CD4-positive, alpha-beta T cell treated with Interleukin-1 beta for 1 hour (primary cell): ENCODE measurements at regions not wholly inside any gene's neighbourhood (a gene's known extent, or its start where the extent isn't known, plus 50 kb on each side); places are given as distances from the start of the nearest gene placed in this dataset.

ENCODE experiments used
- DNase-seq, 2 donors: peaks; one replicate each; pipeline ENCODE4 v3.0.0-alpha.2; 2020 to 2022

DNA sequence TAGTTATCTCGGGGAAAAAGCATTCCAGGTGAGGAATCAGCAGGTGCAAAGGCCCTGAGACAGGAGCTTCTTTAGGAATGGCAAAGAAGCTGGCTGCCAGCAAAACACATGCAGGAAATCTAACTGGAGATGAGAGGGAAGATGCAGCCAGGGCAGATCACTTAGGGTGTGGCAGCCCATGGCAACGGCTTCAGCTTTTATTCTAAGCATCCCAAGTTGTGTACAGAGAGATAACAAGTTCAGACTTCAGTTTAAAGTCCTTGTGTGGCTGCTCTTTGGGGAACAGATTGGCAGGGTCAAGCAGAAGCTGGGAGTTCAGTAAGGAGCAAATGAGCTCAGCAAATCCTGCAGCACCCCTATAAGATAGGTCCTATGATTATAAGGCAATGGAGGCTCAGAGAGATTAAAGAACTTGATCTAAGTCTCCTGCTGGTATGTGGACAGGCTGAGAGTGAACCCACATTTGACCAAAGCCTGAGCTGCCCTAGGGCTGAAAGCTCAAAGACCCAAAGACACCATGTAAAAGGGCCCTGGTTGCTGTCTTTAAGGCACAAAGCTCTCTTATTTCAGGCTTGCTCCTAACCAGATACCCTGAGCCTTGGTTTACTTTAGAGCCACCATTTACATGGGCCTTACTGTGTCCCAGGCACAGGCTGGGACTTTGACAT is 466.8 kb downstream of the SOX6 start:
- no peak for DNase-seq

DNA sequence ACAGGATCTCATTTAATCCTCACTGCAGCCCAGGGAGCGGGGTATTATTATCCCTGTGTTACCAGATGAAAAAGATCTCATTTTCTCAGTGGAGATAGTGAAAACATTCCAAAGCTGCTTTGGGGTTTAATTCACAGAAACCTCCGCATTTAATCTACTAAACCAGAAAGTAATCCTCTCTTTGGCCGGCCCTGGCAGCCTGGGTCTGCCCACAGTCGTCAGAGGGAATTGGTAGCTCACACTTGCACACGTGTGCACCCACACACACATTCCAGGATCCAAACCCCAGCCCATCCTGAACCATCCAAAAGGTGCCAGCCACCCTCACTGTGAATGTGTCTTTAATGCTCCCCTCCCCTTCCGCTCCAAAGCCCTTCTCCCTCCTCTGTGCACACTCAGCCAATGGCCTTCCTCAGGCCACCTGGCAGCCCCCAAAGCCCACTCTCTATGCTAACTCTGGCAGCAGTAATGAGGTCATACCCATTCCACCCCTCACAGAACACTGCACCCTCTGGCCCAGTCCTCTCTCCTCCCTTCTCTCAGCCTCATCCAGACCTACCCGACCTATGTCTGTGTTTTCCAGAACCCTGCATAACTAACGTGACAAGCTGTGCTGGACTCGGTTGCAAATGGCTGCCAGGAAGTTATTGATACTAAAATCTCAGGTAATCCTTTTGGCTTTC is 466.2 kb downstream of the SOX6 start:
- DNase-seq, result no peak

DNA sequence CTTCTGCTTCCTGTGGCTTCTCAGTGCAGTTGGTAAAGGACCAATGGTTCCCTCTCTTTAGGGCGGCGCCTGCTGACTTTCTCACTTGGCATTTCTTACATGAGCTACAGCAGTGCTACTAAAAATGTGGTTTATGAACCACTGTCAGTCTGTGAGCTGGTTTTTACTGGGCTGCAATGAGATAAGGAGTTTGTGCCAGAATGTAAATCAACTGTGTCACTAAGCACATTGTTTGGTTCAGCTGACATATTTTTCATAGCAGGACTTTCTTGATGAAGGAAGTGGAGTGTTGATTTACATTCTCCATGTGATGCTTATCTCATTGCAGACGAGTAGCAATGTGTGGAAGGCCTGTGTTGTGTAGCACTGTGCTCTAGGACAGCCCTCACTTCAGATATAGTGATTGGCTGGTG is 463.3 kb downstream of the SOX6 start:
- no peak for DNase-seq

DNA sequence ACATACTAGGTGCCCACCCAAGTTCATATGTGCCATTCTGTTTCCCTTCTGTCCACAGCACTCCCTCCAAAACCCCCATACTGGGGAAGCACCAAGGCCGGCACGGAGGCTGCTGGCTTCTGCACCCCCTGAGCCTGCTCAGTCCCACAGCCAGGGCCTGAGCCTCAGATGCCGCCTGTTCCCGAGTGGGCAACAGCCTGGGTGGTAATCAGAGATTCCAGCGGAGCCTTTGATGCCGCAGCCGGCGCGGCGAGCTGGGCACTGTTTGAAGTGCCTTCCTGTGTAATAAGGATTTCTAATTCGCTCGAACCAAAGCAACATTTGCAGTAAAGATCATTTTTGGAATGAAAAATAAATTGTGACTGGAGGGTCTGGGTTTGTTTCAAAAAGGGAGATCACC is 460.3 kb downstream of the SOX6 start:
- DNase-seq, result no peak

DNA sequence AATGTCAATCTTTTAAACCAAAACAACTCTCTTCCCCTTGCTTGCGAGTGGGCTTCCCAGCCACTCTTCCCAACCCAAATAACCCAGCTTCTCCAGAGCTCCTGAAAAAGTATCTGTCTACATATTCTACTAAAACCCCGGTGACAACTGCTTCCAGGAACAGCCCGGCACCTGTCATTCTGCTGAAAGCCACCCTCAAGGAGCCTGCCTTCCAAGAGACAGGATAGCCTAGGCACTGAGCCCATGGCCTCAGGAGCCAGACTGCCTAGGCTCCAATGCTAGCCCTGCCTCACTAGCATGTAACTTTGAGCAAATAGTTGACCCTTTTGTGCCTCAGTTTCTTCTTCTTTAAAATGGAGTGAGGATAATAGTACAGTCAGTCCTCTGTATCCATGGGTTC is 459.8 kb downstream of the SOX6 start:
- no peak for DNase-seq

DNA sequence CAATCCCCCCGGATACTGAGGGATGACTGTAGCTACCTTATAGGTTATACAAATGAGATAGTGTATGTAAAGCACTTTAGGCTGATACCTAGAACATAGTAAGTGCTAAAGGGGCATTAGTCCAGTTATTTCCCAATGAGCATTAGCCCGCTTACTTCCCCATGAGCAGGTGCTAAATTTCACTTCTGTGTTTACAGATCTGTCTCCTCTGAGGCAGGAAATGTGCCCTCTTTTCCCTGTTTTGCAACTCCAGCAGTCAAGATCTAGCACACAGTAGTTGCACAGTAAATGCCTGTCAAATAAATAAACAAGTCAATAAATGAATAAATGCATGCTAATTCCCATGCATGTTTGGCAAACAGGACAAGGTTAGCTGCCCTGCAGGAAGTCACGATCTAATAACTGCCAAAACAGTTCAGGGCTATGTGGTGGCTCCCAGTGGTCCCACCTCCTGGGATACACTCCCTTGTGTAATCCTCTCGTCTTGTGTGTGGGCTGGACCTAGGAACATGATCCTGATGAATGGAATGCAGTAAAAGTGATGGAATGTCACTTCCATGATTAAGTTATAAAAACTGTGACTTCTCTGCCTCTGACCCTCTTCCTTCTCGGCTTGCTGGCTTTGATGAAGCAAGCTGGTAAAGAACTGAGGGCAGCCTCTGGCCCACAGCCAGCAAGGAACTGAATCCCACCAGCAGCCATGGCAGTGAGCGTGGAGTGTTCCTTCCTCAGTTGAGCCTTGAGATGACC is 459.0 kb downstream of the SOX6 start:
- DNase-seq, result no peak

DNA sequence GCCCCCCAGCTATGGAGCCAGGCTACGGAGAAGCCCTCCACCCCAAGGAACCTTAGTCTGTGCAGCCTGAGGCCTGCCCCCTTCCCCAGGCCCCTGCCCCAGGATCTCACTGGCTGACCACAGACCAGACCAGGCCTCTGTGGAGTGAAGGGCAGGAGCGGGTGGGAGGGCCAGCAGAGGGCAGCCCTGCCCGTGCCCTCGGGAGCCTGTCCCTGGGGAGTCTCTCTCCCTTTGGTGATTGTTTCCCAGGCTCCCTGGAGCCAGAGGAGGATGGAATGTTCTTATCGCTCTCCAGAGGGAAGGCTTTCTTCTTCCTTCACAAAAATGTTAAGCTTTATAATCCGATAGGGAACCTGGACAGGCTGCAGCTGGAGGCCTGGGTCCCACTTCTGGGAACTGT is 455.3 kb downstream of the SOX6 start:
- no peak for DNase-seq

DNA sequence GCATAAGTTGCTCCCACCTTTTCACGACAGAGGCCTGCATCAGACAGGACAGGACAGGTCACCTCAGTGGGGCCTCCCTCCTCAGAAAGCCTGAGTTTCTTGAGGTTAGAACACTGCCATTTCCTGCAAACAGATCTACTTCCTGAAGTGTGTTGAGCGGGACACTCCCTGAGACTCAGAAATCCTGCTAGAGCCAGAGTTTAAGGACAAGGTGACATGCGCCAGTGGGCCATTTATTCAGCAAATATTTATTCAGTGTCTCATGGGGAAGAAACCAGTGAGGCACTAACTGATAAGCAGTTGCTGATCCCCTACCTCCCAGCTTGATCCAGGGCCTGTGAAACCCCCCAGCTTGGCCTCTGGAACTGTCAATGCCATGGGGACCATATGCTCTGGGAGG is 454.6 kb downstream of the SOX6 start:
- DNase-seq, result no peak

DNA sequence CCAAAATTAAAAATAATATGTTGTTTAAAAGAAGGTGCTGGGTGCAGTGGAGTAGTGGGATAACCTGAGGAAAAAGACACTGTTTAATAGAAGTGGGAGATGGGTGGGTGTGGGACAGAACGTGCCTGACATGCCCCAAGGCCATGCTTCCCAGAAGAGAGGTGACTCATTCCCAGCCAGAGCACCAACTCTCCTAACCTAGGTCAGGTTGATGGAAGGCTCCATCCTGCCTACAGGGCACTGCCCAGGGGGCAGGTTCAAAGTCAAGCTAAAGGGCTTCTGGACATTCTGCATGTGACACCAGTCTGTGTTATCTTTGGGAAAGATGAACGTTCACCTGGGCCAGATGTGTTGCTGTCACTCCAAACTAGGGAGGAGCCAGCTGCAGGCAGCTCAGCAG is 453.1 kb downstream of the SOX6 start:
- no peak for DNase-seq

DNA sequence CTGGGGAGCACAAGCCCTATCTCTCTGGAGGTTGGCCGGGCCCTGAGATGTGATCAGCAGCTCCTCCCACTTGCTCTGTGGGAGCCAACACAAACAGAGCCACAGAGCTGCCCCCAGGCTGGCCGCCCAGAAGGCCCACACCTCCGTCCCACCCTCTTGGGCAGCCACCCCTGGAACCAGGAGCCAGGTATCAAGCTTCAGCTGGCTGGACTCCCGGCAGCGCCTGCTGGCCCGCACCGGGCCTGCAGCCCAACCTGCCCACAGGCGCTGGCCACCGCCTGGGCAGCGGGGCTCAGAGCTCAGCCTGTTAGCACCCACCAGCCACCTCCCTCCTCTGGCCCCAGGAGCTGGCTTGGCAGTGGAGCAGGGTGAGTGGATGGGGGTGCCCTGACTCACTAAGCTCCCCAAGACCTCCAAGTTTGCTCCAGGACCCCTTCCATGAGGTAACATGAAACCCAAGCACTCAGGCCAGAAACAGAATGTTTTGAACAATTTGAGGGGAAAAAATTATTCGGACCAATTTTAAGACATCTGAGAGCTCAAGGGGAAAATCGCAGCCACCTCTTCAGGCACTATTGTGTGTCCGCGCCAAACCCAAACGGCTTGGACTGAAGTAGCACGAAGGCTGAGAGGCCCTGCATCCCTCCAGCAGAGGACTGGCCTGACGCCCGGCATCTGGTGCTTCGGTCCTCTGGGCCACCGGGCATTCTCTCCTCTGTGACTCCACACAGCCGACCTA is 450.8 kb downstream of the SOX6 start:
- no peak for DNase-seq

DNA sequence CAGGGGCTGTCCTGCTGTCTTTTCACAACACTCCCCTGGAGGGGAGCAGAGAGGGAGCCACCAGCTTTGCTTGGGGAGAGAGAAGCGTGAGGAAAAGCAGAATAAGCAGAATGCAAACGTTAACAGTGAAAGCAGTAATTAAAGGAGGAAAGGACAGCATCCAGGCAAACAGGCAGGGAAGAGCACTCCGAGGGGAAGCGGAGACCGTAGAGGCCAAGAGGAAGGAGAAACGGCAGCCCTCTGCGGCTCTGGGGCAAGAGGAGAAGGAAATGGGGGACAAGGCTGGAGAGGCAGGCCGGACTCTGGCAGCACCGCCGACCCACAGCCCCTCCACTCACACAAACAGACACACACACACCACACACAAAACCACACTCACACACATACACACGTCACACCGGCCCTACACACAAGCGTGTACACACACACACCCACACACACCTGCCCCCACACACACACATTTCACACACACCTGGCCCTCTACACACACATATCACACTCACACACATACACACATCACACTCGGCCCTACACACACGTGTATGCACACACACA is 449.8 kb downstream of the SOX6 start:
- no peak for DNase-seq

DNA sequence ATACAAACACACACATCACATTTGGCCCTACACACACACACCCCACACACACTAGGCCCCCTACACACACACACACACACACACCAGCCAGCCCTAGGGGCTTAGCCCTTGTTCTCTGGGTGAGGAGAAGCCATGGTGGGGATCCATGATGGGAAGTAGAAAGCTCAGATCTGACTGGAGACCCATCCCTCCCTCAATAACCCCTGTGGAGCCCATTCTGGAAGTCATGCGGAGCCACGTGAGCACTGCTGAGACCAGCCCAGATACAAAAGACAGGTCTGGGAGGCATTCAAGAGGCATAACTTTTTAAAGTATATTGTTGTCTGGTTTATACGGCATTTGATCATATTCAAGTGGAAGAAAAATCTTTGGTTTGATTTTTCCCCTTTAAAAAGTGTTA is 448.5 kb downstream of the SOX6 start:
- no peak for DNase-seq

DNA sequence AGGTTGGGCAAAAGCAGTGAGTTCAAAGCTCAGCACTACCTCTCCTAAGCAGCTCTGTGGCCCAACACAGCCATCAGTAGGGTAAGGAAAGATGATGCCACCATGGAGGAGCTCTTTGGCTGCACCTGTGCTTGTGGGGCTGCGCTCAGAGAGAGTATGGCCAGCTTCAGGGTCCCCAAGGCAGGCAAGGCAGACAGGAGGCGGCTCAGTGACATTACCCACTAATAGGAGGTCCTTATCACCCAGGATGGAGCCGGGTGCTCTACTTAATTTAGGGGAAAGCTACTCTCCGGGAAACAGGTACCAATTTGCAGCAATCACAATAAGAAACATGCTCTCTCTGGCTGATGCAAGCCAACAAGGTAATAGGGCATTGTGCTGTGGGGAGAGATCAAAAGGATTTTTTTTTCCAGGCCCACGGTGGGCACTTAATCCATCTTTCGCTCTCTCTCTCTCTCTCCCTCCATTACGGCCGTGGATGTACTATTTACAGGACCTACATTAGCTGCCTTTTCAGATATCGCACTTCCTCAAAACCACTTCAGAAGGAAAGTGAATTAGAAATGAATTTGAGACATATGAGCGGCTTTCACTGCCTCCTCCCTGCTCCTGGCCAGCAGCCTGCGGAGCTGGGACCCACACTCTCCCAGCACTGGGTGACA is 446.3 kb downstream of the SOX6 start:
- DNase-seq, result no peak

DNA sequence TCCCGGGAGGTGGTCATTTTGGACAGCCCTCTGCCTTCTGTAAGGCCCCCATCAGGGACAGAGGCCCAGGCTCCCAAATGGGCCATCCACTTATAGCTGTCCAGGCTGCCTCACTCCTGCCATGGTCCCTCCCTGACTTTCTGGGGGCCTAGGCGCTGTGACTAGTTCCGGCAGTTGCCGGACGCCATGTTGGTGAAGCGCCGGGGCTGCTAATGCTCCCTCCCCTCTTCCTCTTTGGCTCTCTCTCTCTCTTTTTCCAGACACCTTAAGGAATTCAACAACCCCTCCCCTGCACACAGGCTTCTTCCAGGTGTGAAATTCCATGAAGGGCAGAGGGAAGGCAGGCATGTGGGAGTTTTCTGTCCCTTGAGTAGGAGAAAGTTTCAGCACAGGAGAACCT is 445.6 kb downstream of the SOX6 start:
- DNase-seq, result no peak

DNA sequence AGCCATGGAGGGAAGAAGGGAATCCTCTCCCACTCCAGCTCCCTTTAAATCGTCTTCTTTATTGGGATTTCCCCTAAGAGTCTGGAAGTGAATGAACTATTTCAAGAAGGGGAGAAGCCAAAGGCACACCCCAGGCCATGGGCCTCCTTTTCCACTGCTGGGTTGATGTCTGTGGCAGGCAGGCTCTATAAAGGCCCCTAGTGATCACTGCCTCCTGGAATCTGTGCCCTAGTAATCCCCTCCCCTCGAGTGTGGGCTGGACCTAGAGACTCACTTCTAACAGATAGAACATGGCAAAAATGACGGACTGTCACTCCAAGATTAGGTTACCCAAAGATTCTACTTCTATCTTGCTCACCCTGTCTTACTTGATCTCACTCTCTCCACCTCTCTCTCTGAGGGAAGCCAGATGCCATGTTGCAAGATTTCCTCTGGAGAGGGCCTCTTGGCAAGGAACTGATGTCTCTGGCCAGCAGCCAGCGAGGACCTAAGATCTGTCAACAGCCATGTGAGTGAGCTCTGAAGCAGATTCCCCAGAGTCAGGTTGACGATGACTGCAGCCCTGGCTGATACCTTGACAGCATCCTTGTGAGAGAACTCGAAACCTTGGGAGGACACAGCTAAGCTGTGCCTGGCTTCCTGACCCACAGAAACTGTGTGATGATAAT is 444.8 kb downstream of the SOX6 start:
- DNase-seq, result no peak

DNA sequence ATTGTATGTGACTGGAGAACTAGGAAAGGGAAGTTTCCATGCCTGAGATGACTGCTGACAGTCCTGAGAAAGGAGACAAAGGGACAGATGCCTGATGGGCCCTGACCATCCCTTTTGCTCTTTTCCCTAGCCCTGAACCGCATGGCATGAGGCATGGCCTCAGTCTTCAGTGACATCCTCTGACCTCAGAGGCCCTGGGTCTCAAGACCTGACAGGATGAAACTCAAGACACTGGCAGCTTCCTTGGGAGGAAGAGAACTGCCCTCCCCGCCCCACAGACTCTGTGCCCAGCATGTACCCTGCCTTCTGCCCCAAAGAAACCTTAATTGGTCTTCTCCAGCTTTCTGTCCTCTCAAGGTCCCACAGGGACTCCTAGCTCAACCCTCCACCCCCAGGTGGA is 444.1 kb downstream of the SOX6 start:
- no peak for DNase-seq

DNA sequence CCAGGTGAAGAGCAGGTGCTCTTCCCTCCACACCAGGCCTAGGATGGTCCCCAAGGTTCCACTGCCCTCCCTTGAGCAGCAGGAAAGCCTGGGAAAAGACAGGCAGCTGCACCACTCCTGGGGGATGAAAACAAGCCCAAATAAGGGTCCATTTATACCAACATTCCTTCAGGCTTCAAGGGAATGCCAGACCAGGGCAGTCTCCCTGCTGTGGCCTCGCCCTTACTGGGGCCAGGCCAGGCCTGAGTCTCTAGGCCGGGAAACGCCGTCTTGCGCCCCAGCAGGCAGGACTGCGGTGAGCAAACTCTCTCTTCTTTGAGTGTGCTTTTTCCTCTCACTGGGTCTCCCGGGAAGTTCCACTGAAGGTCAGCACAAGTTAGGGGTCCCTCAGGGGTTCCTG is 443.5 kb downstream of the SOX6 start:
- no peak for DNase-seq

DNA sequence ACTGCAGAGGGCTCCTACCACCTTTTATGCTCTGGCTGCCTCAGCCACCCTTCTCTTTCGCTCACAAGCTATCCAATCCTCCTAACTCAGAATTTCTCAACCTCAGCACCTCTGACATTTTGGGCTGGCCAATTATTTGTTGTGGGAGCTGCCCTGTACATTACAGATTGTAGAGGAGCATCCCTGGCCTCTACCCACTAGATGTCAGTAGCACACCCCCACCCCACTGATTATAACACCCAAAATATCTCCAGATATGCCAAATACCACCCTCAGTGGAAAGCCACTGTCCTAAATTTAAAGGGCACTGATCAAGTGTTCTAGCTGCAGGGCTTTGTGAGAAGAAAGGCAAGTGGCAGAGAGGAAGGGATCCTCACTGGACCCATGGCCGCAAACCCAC is 443.1 kb downstream of the SOX6 start:
- DNase-seq, result no peak
